GM18508 (cell line): ENCODE measurements at regions not wholly inside any gene's neighbourhood (a gene's known extent, or its start where the extent isn't known, plus 50 kb on each side); places are given as distances from the start of the nearest gene placed in this dataset.
A peak's percentile ranks its signal among the peaks of the same experiment; 100 is the strongest.

ENCODE experiments used
- ATAC-seq: cut with Tn5 transposase; IDR thresholded peaks from one replicate; pipeline ENCODE4 v1.9.1; 2021; ENCODE audit warnings: moderate number of reproducible peaks; ENCODE audit not compliant: insufficient read depth, unreplicated experiment

DNA sequence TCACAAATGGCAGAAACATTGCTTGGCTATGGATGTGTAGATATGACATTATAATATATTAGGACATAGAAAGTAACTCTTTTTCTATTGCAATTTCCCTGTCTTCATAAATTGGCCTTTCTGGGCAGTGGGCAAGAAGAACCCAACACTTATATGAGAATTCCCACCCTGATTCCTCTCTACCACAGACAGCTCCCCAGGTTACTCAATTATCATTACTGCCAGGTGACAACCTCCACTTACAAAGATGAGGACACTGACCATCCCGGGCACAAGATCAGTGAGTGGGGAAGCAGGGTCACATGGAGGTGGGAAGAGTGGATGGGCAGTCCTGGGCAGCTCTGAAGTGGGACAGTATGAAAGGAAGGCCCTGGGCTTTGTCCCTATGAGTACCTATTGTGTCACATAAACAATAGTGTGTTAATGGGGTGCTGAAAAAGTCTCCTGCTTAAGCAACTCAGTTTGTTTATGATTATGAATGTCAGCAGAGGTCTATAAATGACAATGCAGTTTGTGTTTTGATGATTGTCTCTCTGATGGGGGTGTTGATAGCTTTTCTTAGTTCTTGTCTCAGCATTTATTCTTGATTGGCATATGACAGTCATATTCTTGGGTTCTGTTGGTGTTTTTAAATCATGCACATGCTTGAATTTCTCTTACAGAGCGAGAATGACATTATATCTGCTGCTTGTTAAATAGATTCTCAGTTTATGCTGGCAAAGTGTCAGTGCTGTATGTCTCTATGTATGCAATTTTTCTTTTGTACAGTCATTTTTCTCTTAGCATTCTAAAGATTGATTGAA is 99.9 kb downstream of the SLIT2 start:
- ATAC-seq, result no peak

DNA sequence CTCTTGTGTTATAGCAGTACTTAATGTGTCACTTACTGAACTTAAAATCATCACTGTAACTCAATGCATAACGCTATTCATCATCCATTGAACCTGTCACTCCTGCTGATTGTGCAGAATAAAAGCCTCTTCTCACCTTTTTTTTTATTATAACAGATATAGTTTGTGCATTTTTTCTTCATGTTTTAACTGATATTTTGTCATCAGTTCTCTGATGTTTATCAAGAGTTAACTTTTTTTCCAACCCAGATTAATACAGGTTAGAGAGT is 100.4 kb downstream of the SLIT2 start:
- no peak for ATAC-seq

GRCh38 chr4:20353646-20354045 is 101.9 kb downstream of the SLIT2 start:
- no peak for ATAC-seq

GRCh38 chr4:20354120-20354519 is 102.4 kb downstream of the SLIT2 start:
- ATAC-seq, result no peak

DNA sequence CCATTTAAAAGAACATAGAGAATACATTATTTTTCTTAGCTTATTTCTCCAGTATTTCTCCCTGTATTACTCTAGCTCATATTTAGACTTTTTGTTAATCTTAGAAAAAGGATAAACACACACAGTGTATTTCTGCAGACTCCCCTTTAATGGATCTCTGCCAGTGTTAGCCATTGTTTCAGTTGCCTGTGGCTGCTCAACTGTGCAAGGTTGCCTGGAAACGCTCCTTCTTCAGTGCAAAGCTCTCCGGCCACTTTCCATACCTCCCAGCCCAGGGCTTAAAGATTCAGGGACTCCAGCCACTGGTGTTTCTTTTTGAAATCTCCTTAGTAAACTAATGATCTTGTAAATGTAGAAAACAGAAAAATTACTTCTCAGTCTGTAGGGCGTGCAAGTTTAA is 104.9 kb downstream of the SLIT2 start:
- no peak for ATAC-seq

DNA sequence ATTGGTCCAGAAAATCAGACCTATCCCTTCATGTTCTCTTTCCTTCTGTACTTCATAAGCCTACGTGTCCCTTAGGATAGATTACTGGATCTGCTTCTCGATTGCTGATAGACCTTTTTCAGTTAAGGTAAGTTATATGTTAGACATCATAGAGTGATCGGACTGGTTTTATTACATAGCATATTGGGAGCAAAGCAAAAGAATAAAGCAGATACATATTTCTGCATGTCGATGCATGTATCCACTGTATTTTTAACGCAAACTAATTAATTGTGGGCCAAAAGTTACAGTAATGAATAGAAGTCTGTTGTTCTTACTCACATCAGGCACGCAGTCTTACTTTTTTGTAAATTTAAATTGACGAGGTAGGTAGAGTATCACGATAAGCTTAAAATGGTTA is 106.4 kb downstream of the SLIT2 start:
- no peak for ATAC-seq

- ATAC-seq, result peak; percentile 83
Observed at GRCh38 chr4:20359692-20360091, 108.0 kb downstream of the SLIT2 start.

DNA sequence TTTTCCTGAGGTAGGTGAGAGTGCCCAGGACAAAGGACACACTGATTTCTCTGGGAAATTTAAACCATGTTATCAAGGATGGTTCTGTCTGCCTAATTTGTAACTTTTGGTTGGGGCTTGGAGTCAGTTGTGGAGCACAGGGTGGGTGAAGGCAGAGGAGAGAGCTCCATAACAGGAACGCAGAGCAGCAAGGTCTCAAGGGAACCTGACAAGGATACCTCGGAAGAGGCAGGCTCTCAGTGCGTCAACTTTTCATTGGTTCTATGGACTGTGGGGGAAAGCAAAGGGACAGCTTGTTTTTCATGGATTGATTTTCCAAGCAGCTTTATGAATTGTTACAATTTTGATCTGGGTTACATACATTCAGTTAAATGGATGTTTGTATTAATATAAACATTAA is 110.4 kb downstream of the SLIT2 start:
- ATAC-seq, result no peak

DNA sequence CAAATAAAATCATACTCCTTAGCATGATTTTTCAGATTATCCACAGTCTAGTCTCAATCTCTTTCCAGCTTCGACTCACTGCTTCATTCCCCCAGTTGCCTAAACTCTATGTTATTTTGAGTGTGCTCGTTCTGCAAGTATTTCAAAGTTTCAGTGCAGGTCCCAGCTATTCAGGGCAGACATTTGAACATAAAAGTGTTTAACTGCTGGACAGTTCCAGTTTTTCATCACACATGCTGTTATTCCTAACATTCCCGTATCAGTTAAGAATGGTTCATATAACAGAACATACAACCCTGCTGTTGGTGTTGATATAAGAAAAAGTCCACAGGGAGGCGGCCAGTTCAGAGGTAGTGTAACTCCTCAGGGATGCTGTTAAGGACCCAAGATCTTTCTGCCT is 113.3 kb downstream of the SLIT2 start:
- no peak for ATAC-seq

DNA sequence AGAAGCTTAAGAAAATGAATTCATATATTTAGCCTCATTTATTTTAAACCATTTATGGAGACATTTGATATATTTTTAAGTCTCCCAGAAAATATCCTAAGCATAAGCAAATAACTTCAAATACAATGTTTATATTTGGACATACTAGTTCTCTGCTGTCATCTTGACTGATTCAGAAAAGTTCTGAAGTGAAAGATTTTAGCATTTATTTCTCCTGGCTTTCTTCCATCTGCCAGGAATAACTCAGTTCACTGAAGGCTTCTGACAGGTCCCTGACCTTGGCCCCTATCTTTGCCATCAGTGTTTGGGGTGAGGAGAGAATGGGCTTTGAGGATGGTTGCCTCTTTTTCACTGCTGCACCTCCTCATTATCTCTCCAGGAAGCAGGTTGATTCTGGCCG is 115.7 kb downstream of the SLIT2 start:
- no peak for ATAC-seq

- ATAC-seq, result no peak
Observed at GRCh38 chr4:20368926-20369325, 117.2 kb downstream of the SLIT2 start.

GRCh38 chr4:20370274-20370673 is 118.6 kb downstream of the SLIT2 start:
- no peak for ATAC-seq

DNA sequence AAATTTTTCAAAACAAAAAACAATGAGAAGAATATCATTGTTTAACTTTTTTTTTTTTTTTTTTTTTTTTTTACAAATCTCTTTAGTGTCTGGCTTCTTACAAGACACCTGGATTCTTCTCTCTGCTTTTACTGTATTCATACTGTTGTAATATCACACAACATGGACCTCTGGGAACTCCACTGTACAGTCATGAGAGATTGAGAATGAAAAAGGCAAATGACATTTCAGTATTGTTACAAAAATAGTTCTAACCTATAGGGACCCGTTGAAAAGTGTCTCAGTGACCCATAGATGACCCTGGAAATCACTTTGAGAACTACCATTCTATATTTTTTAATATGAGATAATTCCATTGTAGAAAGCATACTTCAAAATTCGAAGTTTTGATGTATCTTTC is 124.4 kb downstream of the SLIT2 start:
- ATAC-seq, result no peak

- no peak for ATAC-seq
Observed at GRCh38 chr4:20378181-20378580, 126.5 kb downstream of the SLIT2 start.

GRCh38 chr4:20381005-20381404 is 129.3 kb downstream of the SLIT2 start:
- no peak for ATAC-seq

GRCh38 chr4:20383283-20383682 is 131.6 kb downstream of the SLIT2 start:
- no peak for ATAC-seq

- ATAC-seq, result no peak
Observed at GRCh38 chr4:20383969-20384368, 132.3 kb downstream of the SLIT2 start.

- no peak for ATAC-seq
Observed at GRCh38 chr4:20384456-20384855, 132.8 kb downstream of the SLIT2 start.

DNA sequence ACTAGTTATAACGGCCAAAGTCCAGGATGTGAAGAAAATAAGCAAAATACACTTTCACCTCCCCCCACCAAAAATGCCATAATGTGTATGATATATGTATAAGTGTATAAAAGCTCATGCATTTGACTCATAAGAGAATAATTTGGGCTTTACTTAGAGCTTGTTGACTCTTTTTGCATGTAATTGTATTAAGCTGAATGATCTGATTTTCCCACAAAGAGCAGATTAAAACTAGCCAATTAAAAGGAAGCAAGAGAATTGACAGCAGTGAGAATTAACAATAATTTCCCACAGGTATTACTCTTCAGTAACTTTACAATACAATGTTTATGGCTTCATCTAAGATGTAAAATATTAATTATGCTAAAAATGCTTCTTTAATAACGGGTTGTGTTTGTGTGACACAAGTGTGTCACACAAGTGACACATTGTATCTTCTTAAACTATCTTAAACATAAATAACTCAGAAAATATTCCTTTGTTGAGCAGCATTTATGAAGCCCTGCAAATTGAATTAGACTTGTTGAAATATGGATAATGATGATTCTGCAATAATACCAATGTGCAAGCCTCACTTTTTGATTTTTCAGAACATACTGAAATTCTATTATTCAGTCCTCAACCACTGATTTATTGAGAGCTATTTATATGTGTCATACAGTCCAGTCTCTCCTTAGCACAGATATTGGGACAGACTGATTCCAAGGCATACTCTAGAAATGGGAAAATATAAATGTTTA is 134.5 kb downstream of the SLIT2 start:
- no peak for ATAC-seq

DNA sequence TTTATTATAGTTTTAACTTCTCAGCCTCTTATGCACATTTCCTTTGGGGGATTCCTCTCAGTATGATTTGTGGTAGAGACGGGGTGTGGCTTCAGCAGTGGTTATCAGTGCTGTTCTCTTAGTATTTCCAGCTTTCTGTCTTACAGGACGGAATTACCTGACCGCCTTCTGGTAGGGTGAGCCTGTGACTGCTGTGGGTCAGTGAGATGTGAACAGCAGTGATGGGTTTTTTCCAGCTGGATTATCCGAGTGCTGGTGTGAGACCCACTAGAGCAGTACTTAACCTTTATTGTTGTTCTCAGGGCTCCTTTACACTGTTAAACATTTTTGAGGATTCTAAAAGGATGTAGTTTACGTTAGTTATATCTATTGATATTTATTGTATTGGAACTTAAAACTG is 135.2 kb downstream of the SLIT2 start:
- ATAC-seq, result no peak

- no peak for ATAC-seq
Observed at GRCh38 chr4:20391198-20391597, 139.5 kb downstream of the SLIT2 start.

DNA sequence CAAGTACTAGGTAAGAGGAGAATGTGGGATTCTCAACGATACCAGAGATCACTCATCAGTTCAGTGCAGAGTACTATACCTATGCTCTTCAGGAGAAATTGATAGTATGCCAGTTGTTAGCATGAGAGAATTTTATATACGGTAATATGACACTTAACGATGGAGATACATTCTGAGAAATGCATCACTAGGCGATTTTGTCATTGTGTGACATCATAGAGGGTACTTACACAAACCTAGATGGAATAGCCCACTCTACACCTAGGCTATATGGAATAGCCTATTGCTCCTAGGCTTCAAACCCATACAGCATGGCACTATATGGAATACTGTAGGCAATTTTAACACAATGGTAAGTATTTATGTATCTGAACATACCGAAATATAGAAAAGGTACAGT is 140.2 kb downstream of the SLIT2 start:
- no peak for ATAC-seq
